KBM-7 (cell line): ENCODE measurements at regions not wholly inside any gene's neighbourhood (a gene's known extent, or its start where the extent isn't known, plus 50 kb on each side); places are given as distances from the start of the nearest gene placed in this dataset.
"Not testable (repeated sequence)": the region's sequence is repeated elsewhere in the genome, so short reads cannot be mapped to it uniquely, and the experiment has no call there.

Experiments used
- DNase-seq: peaks from one replicate; pipeline ENCODE4 v3.0.0-alpha.2; 2015
- in situ Hi-C: fragments of 300-500 bp; cut with MboI; formaldehyde crosslinking; loops from 2 replicates; pipeline ENCODE4 v1.14.3; 2020; ENCODE audit warnings: low sequenced_read_pairs, low pct_unique_long_range_greater_than_20kb, mixed read lengths

- DNase-seq, result no peak
- in situ Hi-C loops, result no loop called here
These were observed 170.1 kb upstream of the SEMA3D start for GRCh38 chr7:85356916-85357315.

- no peak for DNase-seq
- in situ Hi-C loops, result no loop called here
These were observed 156.6 kb upstream of the SEMA3D start for GRCh38 chr7:85343484-85343883.

GRCh38 chr7:85342781-85343180 lies 155.9 kb upstream of the SEMA3D start:
- no peak for DNase-seq
- in situ Hi-C loops, result no loop called here

DNA sequence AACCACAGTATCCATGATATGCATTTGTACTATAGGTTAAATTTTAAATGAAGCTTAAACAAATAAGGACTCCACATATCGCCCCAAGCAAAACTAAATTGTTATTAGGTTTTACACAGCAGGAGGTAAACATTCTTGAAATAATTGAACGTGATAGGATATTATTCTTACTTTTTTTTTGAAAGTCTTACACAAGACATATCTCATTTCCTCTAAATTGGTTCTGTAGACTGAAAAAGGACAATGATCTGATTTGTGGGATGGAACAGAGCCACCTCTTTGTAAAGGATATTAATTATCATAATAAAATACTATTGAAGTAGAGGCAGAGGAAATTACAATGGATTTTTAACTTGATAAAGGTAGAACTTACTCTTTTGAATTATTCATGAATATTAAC lies 155.1 kb upstream of the SEMA3D start:
- in situ Hi-C loops, result no loop called here
- no peak for DNase-seq

DNA sequence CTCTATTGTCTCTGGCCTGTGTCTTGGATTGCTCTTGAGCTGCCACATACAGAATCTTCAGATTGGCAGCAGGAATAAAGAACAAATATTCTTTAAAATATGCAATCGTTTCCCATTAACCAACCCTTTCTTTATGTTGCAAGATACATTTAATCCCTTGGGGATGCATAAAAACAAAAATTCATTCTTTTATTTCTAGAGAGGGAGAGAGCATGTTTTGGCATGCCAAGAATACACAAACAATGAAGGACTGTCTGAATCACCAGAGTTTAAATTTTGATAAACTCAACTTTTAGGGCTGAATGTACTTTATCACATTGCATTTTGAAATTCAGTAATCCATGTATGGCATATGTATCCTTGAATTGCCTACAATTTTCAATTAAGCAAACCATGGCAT lies 154.3 kb upstream of the SEMA3D start:
- no peak for DNase-seq
- in situ Hi-C loops, result no loop called here

- no peak for DNase-seq
- in situ Hi-C loops, result no loop called here
These were observed 149.2 kb upstream of the SEMA3D start for GRCh38 chr7:85336086-85336485.

DNA sequence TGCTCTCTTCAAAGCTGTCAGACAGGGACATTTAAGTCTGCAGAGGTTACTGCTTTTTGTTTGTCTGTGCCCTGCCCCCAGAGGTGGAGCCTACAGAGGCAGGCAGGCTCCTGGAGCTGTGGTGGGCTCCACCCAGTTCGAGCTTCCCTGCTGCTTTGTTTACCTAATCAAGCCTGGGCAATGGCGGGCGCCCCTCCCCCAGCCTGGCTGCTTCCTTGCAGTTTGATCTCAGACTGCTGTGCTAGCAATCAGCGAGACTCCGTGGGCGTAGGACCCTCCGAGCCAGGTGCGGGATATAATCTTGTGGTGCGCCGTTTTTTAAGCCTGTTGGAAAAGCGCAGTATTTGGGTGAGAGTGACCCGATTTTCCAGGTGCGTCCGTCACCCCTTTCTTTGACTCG lies 148.3 kb upstream of the SEMA3D start:
- in situ Hi-C loops, DNase-seq: not testable (repeated sequence)

- no peak for DNase-seq
- in situ Hi-C loops, result no loop called here
These were observed 141.7 kb upstream of the SEMA3D start for GRCh38 chr7:85328456-85328998.

- in situ Hi-C loops, result no loop called here
These were observed 137.4 kb upstream of the SEMA3D start for GRCh38 chr7:85324145-85324799.

DNA sequence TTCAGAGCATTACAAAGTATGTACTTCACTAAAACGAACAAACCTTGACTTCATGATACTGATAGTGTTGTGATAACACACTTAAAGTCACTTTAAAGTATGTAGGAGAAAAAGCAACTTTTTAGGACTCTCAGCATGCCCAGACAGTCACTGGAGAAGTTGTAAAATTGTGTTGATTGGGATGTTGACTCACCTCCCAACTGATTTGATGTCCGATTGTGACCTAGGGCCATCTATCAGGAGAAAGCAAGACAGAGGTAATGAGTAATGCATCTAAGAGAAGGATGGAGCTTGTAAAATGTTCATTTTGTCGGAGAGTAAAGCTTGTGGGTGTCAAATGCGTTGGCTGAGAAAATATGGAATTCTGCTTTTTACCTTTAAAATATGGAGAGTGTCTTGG lies 135.4 kb upstream of the SEMA3D start:
- no peak for DNase-seq

More at GRCh38 chr7:85324145-85324799, 137.4 kb upstream of the SEMA3D start:
- peak; percentile 28 for DNase-seq

DNA sequence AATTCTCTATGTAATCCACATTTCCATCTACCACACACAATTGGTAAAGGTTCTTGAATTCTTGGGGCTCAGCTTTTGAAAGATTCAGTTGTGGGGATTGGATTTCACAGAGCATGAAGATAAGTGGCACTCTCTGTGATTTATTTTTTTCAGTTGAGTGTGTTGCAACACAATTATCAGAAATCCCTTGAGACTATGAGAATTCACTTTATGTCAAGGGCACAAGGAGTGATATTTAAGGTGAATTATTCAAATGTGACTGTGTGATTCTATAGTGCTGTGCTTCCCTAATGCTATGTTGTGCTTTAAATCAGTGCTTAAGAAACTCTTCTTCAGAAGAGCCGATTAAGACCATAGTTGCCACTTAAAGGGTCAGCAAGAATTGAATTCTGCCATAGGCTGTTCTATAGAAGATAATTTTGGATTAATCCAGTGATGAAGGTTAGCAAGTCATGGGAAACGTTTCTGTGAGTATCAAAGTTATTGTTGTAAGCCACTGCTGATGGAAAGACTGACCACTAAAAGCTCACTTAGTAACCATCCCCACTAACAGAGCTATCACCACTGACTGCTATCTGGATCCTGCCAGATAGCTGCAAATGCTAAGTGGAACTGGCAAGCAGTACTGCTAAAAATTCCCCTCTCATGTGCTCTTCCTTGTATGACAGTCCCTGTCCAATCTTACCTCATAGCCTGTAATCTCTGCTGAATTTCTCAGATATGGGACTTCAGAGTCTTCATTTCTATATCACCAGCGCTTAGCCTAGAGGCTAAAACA lies 134.0 kb upstream of the SEMA3D start:
- DNase-seq, result no peak
- in situ Hi-C loops, result no loop called here

More for the DNA sequence above, 135.4 kb upstream of the SEMA3D start:
- in situ Hi-C loops, result no loop called here

DNA sequence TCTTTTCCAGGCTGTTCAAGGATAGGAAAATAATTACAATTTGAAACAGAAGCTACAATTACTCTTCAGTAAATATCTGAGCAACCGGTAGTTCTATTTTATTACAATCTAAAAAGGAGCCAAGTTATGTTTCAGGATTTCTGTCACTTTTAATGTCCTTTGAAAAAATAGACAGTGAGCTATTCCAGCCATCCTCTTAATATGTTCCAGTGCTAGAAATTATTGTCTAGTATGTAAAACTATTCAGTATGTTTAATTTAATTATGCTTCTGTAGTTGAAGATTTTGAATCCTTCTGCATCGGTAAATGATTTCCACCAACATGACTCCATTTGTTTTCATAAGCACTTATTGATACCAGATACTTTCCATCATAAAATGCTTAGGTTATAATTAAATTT lies 129.6 kb upstream of the SEMA3D start:
- no peak for DNase-seq
- in situ Hi-C loops, result no loop called here

- in situ Hi-C loops, result no loop called here
- no peak for DNase-seq
These were observed 123.4 kb upstream of the SEMA3D start for GRCh38 chr7:85310301-85310700.

- no peak for DNase-seq
- in situ Hi-C loops, result no loop called here
These were observed 119.3 kb upstream of the SEMA3D start for GRCh38 chr7:85306115-85306514.

- in situ Hi-C loops, result no loop called here
- no peak for DNase-seq
These were observed 107.3 kb upstream of the SEMA3D start for GRCh38 chr7:85294176-85294575.

- DNase-seq, result no peak
These were observed 106.2 kb upstream of the SEMA3D start for GRCh38 chr7:85292908-85293576.

GRCh38 chr7:85290269-85290668 lies 103.4 kb upstream of the SEMA3D start:
- peak; percentile 71 for DNase-seq
- in situ Hi-C loops, result no loop called here

More at GRCh38 chr7:85292908-85293576, 106.2 kb upstream of the SEMA3D start:
- in situ Hi-C loops, result no loop called here

DNA sequence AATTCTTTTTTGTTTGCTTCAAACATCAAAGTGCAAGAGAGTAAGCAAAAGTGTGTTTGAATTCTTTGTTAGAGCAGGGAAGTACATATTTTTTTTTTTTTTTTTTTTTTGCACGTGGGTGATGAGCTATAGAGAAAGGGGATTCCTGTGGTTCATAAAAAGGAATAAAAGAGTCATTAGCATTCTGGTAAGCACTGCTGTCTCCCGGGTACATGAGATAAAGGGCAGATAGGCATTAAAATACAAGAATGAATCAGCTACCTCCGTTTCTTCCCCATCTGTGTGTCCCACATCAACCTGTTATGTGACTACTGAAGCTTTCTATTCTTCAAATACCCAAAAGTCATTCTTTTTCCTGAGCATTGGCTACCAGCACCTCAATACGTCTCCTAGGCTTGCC lies 102.4 kb upstream of the SEMA3D start:
- in situ Hi-C loops, result no loop called here
- DNase-seq, result no peak

GRCh38 chr7:85287106-85287825 lies 100.4 kb upstream of the SEMA3D start:
- in situ Hi-C loops, result no loop called here
- no peak for DNase-seq
